Fibroblast of mammary gland (primary cell): ENCODE measurements at regions not wholly inside any gene's neighbourhood (a gene's known extent, or its start where the extent isn't known, plus 50 kb on each side); places are given as distances from the start of the nearest gene placed in this dataset.

ENCODE experiments used
- DNase-seq: peaks from one replicate; pipeline ENCODE4 v3.0.0-alpha.2; 2010; ENCODE audit warnings: low read depth
- H3K4me3 ChIP-seq: 2 replicates; pipeline ENCODE4 v1.5.1; 2011; ENCODE audit warnings: low read depth, mild to moderate bottlenecking, low read length, moderate library complexity; ENCODE audit not compliant: control insufficient read depth
- CTCF ChIP-seq: conservative IDR thresholded peaks from 2 replicates; pipeline ENCODE4 v1.5.1; 2011; ENCODE audit warnings: low read depth, low read length, inconsistent platforms; ENCODE audit not compliant: control insufficient read depth, insufficient read depth

DNA sequence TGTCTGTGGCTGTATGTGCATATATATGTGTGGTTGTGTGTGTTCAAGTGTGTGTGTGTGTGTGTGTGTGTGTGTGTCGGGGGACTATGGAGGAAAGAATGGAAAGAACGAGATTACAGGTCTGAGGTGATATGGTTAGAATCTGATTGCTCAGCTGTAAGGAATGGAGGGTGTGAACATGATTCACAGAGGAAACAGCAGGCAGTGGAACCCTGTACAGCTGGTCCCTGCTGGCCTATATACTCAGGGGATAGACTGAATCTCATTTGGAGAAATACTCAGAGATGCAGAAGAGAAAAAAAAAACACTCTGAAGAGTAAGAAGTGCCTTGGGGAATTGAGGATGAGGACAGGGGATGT lies 180.1 kb upstream of the ESRRG start:
- TF ChIP-seq CTCF = no peak
- no peak overlapping the region for H3K4me3 ChIP-seq
- DNase-seq = no peak

GRCh38 chr1:216902669-216903381 lies 179.6 kb upstream of the ESRRG start:
- TF ChIP-seq CTCF = no peak
- DNase-seq = no peak
- H3K4me3 ChIP-seq = no peak overlapping the region

- no peak for TF ChIP-seq CTCF
- H3K4me3 ChIP-seq = no peak overlapping the region
- DNase-seq = no peak
These were observed 176.9 kb upstream of the ESRRG start for GRCh38 chr1:216900116-216900620.

GRCh38 chr1:216898801-216899200 lies 175.6 kb upstream of the ESRRG start:
- TF ChIP-seq CTCF = no peak
- H3K4me3 ChIP-seq = no peak overlapping the region
- no peak for DNase-seq

DNA sequence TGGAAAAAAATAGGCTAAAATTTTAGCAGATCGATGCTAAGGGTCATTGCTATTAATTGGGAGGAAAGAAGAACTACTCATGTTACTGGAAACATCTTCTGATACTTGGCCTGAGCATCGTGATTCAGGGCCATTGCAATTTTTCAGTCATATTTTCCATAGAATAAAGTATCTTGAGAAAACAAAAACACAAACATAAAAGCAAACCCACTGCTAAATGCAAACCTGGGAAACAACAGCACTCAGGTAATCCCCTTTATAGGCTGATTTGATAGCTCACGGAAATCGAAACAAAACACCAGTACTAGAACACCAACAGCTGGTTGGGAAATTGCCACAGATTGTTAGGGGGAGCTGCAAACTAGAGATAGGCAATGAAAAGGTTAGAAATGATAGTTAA lies 172.9 kb upstream of the ESRRG start:
- H3K4me3 ChIP-seq = no peak overlapping the region
- DNase-seq = no peak
- no peak for TF ChIP-seq CTCF

- TF ChIP-seq CTCF = no peak
- H3K4me3 ChIP-seq = no peak overlapping the region
- no peak for DNase-seq
These were observed 171.3 kb upstream of the ESRRG start for GRCh38 chr1:216894494-216894893.
